ENCODE measurements at regions not wholly inside any gene's neighbourhood (a gene's known extent, or its start where the extent isn't known, plus 50 kb on each side); places are given as distances from the start of the nearest gene placed in this dataset.

DNA sequence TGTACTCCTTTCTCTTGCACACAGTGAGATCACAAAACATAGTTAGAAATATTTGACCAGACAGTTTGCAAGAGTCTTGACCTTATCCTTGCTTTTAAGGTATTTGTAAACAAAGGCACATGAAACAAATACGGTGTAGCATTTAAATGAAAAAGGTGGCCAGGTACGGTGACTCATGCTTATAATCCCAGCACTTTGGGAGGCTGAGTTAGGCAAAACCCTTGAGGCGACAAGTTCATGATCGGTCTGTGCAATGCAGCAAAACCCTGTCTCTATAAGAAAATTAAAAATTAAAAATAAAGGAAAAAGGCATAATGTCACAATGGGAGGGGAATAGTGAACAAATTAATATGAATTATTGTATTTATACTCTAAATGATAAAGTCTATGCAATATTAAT is 109.5 kb upstream of the PIK3C3 start:
- no peak overlapping the region for H3K4me3 ChIP-seq (ENCODE audit: low read depth, low read length)
- TF ChIP-seq, protein P1, sequence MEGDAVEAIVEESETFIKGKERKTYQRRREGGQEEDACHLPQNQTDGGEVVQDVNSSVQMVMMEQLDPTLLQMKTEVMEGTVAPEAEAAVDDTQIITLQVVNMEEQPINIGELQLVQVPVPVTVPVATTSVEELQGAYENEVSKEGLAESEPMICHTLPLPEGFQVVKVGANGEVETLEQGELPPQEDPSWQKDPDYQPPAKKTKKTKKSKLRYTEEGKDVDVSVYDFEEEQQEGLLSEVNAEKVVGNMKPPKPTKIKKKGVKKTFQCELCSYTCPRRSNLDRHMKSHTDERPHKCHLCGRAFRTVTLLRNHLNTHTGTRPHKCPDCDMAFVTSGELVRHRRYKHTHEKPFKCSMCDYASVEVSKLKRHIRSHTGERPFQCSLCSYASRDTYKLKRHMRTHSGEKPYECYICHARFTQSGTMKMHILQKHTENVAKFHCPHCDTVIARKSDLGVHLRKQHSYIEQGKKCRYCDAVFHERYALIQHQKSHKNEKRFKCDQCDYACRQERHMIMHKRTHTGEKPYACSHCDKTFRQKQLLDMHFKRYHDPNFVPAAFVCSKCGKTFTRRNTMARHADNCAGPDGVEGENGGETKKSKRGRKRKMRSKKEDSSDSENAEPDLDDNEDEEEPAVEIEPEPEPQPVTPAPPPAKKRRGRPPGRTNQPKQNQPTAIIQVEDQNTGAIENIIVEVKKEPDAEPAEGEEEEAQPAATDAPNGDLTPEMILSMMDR (conservative IDR thresholded peaks at IDR 0.05; ENCODE audit: low read depth, low read length), result no peak
- no peak for DNase-seq (ENCODE audit: low read depth)

DNA sequence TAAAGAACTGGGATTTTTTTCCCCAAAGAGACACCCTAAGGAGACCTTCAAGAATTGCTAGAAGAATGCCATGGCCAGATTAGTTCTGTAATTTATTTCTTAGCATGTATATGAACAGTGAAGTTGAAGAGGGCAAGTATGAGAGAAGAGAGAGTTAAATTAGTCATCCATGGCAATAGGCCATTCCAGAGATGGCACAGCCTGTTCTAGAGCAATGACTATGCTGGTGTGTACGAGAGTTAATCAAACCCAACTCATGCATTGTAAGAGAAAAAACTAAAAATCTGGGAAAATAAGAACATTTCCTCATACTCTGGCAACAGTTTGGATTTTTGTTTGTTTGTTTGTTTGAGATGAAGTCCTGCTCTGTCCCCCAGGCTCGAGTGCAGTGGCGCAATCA is 112.1 kb upstream of the PIK3C3 start:
- DNase-seq (ENCODE audit: low read depth), result peak; percentile 23
- H3K4me3 ChIP-seq (ENCODE audit: low read depth, low read length), result no peak overlapping the region
- TF ChIP-seq, protein P1 (conservative IDR thresholded peaks at IDR 0.05; ENCODE audit: low read depth, low read length), result no peak

DNA sequence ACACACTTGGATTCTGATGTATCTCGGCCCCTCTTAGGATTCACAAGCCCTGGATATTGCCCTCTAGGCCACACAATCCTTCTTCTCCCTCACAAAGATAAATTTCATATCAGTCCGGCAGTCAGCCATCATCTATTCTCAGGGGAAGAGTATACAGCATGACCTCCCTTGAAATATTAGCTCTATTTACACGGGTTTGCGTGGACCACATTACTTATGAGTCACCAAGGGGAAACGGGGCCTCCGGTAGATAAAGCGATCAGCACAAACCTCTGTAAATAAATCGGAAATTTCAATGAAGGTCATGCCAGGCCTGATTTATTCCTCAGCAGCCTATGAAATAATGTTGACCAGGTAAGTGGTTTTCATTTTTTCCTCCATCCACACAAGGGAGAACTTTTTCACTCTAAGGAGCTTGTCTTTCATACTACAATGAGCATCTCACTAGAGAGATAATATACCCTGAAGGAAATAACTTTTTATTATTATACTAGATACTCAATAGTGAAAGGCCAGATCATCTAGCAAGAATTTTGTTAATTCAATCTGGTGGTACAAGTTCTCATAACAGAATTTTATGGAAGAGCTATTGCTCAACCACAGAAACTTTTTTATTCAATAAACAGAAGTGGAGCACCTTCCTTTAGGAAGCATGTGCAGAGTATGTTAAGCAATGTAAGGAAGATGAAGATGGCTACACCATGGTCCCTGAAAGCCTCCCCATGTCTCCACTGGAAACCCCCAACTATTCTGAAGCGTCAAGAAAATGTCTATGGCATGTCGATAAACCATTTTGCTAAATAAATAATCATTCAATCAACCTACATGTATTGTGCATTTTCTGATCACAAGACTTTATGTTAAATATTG is 125.2 kb upstream of the PIK3C3 start:
- no peak overlapping the region for H3K4me3 ChIP-seq (ENCODE audit: low read depth, low read length)
- peak; percentile 44 for DNase-seq (ENCODE audit: low read depth)
- TF ChIP-seq, protein P1 (conservative IDR thresholded peaks at IDR 0.05; ENCODE audit: low read depth, low read length), result no peak

- TF ChIP-seq, protein P1 (conservative IDR thresholded peaks at IDR 0.05; ENCODE audit: low read depth, low read length), result no peak
- no peak overlapping the region for H3K4me3 ChIP-seq (ENCODE audit: low read depth, low read length)
- no peak for DNase-seq (ENCODE audit: low read depth)
Observed at GRCh38 chr18:41828137-41828536, 126.9 kb upstream of the PIK3C3 start.

GRCh38 chr18:41820784-41821183 is 134.2 kb upstream of the PIK3C3 start:
- H3K4me3 ChIP-seq (ENCODE audit: low read depth, low read length), result no peak overlapping the region
- TF ChIP-seq, protein P1 (conservative IDR thresholded peaks at IDR 0.05; ENCODE audit: low read depth, low read length), result no peak
- DNase-seq (ENCODE audit: low read depth), result no peak

DNA sequence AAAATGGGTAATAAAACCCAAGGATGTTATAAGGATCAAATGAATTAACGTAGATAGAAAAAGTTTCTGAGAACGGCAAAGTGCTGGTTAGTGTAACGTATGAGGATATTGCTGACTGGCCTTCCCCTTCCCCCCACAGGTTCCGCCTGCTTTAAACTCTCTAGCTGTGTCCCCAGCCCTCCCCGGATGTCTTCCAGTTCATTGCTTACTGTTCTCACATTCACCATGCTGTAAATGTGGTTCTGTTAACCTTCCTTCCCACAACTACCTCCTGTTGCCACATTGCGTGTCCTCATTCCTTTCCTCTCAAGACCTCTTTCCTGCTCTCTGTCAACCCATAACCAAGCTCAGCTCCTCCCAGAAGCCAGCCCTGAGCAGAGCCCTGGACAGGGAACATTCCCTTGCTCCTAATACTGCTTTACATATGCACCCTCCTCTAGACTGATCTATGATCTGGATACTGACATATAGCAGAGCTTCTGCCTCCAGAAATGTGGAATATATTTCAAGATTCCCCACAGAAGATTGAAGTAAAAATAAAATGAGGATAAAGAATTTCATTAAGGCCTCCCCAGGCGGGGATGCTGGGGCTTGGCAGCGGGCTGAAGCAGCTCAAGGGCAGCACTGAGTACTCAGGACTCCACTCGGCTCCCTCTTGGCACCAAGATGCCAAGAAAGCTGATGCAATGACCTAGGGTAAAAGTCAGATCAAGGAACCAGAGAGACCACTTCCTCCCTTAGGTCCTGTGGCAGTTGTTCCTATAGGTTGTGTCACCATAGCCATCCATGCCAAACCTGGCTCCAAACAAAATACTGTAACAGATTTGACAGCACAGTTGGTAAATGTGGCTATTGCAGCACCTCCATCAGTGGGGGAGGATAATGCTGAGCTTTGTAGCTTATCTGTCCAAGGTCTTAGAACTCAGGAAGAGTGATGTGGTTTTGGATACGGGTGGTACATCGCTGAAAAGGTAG is 136.4 kb upstream of the PIK3C3 start:
- TF ChIP-seq, protein P1 (conservative IDR thresholded peaks at IDR 0.05; ENCODE audit: low read depth, low read length), result no peak
- no peak for DNase-seq (ENCODE audit: low read depth)
- no peak overlapping the region for H3K4me3 ChIP-seq (ENCODE audit: low read depth, low read length)
